ENCODE measurements at regions not wholly inside any gene's neighbourhood (a gene's known extent, or its start where the extent isn't known, plus 50 kb on each side); places are given as distances from the start of the nearest gene placed in this dataset.

DNA sequence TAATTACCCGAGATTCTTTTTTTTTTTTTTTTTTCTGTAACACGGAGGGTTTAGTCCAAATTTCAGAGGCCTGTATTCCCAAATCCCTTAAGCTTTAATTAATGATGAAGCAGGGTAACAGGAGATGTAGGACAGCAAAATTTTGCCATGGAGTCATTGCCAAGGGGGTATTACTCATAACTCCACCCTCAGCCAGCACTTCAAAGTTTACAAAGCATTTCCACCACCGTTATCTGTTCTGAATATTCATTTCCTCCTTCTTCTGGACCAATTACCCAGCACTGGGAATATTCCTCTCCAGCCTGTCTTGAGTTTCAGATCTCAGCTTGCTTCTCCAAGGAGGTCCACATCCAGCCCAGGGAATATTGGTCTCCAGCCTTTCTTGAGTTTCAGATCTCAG lies 747.5 kb upstream of the EEF2KMT start:
- no peak for TF ChIP-seq POLR2A (IDR thresholded peaks at IDR 0.05)
- TF ChIP-seq, protein P1, sequence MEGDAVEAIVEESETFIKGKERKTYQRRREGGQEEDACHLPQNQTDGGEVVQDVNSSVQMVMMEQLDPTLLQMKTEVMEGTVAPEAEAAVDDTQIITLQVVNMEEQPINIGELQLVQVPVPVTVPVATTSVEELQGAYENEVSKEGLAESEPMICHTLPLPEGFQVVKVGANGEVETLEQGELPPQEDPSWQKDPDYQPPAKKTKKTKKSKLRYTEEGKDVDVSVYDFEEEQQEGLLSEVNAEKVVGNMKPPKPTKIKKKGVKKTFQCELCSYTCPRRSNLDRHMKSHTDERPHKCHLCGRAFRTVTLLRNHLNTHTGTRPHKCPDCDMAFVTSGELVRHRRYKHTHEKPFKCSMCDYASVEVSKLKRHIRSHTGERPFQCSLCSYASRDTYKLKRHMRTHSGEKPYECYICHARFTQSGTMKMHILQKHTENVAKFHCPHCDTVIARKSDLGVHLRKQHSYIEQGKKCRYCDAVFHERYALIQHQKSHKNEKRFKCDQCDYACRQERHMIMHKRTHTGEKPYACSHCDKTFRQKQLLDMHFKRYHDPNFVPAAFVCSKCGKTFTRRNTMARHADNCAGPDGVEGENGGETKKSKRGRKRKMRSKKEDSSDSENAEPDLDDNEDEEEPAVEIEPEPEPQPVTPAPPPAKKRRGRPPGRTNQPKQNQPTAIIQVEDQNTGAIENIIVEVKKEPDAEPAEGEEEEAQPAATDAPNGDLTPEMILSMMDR (IDR thresholded peaks at IDR 0.05 in 4 of 5, conservative IDR thresholded peaks at IDR 0.05 in 1 of 5), result no peak
- ATAC-seq (no peak), DNase-seq (no peak)
- Histone ChIP-seq H3K9me3 (no peaks in the 10 kb centered on the region), H3K27me3 (no peaks in the 10 kb centered on the region), H3K27ac (no peak overlapping the region), H3K4me1 (no peaks in the 10 kb centered on the region), H3K36me3 (no peaks in the 10 kb centered on the region), H3K4me3 (no peak overlapping the region)
- intact Hi-C loops (cut with DNase I; ENCODE audit: low total_unique reads) (no loop called here), in situ Hi-C loops (cut with MboI; ENCODE audit: low sequenced_read_pairs in 4 of 4) (no loop called here)

DNA sequence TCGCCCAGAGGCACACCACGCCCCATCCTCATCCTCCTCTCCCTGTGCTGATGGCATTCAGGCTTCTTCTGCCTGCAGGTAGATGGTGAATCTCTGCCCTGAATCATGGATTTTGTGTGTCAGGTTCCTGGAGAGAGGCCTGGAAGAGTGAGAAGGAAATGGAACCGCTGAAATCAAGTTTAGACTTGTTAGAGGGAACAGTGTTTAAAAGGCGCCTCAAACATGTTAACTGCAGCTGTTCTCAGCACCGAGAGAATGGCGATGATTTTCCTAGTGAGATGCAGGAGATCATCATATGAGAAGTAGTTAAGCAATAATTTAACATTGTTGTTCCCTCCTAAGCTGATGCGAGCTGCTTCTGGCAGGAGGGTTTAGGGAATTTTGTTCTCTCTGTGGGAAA lies 744.4 kb upstream of the EEF2KMT start:
- DNase-seq, result no peak
- intact Hi-C loops (cut with DNase I; ENCODE audit: low total_unique reads), result no loop called here
- Histone ChIP-seq H3K4me1 (no peaks in the 10 kb centered on the region), H3K9me3 (no peaks in the 10 kb centered on the region), H3K27ac (no peak overlapping the region), H3K36me3 (no peaks in the 10 kb centered on the region), H3K27me3 (no peaks in the 10 kb centered on the region), H3K4me3 (no peak overlapping the region)
- TF ChIP-seq, protein P1 (IDR thresholded peaks at IDR 0.05 in 4 of 5, conservative IDR thresholded peaks at IDR 0.05 in 1 of 5), result no peak
- no peak for TF ChIP-seq POLR2A (IDR thresholded peaks at IDR 0.05)
- no peak for ATAC-seq
- in situ Hi-C loops (cut with MboI; ENCODE audit: low sequenced_read_pairs in 4 of 4), result no loop called here

DNA sequence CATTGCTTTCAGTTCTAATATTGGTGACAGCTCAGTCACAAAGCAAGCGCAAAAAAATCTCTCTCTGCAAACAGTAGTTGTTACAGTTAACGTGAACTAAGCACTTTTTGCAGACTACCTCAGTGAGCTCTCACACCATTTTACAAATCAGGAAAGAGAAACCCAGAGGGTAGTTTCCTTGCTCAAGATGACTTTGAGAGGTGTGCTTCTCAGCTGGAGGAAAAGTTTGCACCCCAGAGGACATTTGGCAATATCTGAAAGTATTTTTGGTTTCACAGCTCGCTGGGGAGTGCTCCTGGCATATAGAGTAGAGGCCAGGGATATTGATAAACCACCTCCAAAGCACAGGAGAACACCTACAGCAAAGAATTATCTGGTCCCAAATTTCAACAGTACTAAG lies 741.1 kb upstream of the EEF2KMT start:
- Histone ChIP-seq H3K27ac (no peak overlapping the region), H3K27me3 (no peaks in the 10 kb centered on the region), H3K4me3 (no peak overlapping the region), H3K9me3 (no peaks in the 10 kb centered on the region), H3K36me3 (no peaks in the 10 kb centered on the region), H3K4me1 (no peaks in the 10 kb centered on the region)
- in situ Hi-C loops (cut with MboI; ENCODE audit: low sequenced_read_pairs in 4 of 4) (no loop called here), intact Hi-C loops (cut with DNase I; ENCODE audit: low total_unique reads) (no loop called here)
- ATAC-seq (no peak), DNase-seq (no peak)
- TF ChIP-seq POLR2A (IDR thresholded peaks at IDR 0.05), result no peak
- TF ChIP-seq, protein P1 (IDR thresholded peaks at IDR 0.05 in 4 of 5, conservative IDR thresholded peaks at IDR 0.05 in 1 of 5), result no peak

DNA sequence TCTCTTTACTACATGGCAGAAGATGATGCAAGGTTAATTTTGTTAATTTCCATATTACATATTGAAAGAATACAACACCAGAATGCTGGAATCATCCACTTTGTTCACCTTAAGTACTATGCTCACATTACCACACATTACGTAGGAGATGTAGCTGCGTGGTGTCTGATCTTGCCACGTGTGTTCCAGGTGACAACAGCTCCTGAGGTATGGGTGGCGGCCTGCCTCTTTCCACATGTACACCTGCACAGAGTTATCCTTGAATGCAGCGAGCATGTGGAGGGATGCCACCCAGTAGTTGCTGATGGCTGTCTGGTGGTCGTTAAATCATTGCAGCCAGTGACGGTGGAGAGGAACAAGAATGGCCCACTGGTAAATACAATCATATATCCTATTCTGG lies 740.5 kb upstream of the EEF2KMT start:
- Histone ChIP-seq H3K4me3 (no peak overlapping the region), H3K36me3 (no peaks in the 10 kb centered on the region), H3K4me1 (no peaks in the 10 kb centered on the region), H3K9me3 (no peaks in the 10 kb centered on the region), H3K27me3 (no peaks in the 10 kb centered on the region), H3K27ac (no peak overlapping the region)
- in situ Hi-C loops (cut with MboI; ENCODE audit: low sequenced_read_pairs in 4 of 4) (no loop called here), intact Hi-C loops (cut with DNase I; ENCODE audit: low total_unique reads) (no loop called here)
- TF ChIP-seq, protein P1 (IDR thresholded peaks at IDR 0.05 in 4 of 5, conservative IDR thresholded peaks at IDR 0.05 in 1 of 5), result no peak
- no peak for TF ChIP-seq POLR2A (IDR thresholded peaks at IDR 0.05)
- DNase-seq (no peak), ATAC-seq (no peak)

DNA sequence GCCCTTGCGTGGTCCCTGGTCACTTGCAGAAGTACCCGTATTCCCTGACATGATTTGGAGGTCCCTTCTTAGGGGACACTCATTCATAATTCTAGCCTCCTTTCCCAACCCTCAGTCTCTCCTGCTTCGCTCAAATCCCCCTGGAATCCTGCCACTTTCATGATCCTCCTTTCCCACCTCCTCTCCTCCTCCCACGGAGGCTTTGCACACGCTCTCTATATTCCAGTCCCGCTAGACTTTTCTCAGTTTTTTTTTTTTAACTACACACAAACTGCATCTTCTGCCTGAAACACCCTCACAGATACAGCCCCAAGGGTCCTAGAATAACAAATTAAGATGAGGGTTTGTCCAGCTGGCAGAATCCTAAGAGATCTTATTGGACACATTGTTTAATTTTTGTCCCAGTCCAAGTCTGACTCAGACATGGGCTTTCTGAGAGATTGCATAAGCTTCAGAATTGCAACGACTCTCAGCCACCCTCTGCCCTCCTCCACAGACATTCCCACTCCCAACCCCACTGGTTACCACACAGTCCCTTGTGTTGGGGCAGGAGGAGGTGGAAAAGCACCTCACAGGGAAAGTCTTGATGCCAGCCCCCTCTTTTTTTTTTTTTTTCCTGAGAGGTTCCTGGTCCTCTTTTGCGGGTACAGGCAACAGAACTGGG lies 739.5 kb upstream of the EEF2KMT start:
- Histone ChIP-seq H3K36me3 (no peaks in the 10 kb centered on the region), H3K4me3 (no peak overlapping the region), H3K9me3 (no peaks in the 10 kb centered on the region), H3K4me1 (no peaks in the 10 kb centered on the region), H3K27ac (no peak overlapping the region), H3K27me3 (no peaks in the 10 kb centered on the region)
- TF ChIP-seq, protein P1 (IDR thresholded peaks at IDR 0.05 in 4 of 5, conservative IDR thresholded peaks at IDR 0.05 in 1 of 5), result no peak
- TF ChIP-seq POLR2A (IDR thresholded peaks at IDR 0.05), result no peak
- DNase-seq (no peak), ATAC-seq (no peak)
- in situ Hi-C loops (cut with MboI; ENCODE audit: low sequenced_read_pairs in 4 of 4), result no loop called here
- intact Hi-C loops (cut with DNase I; ENCODE audit: low total_unique reads), result no loop called here
